SIG-M5 treated with dmso at 0.1 percent for 504 hours (cell line): ENCODE measurements at regions not wholly inside any gene's neighbourhood (a gene's known extent, or its start where the extent isn't known, plus 50 kb on each side); places are given as distances from the start of the nearest gene placed in this dataset.
"Not testable (repeated sequence)": the region's sequence is repeated elsewhere in the genome, so short reads cannot be mapped to it uniquely, and the experiment has no call there.

Experiments used
- DNase-seq: peaks from one replicate; lab custom pipeline; 2025; ENCODE audit not compliant: unreplicated experiment; lab: John Stamatoyannopoulos, UW

DNA sequence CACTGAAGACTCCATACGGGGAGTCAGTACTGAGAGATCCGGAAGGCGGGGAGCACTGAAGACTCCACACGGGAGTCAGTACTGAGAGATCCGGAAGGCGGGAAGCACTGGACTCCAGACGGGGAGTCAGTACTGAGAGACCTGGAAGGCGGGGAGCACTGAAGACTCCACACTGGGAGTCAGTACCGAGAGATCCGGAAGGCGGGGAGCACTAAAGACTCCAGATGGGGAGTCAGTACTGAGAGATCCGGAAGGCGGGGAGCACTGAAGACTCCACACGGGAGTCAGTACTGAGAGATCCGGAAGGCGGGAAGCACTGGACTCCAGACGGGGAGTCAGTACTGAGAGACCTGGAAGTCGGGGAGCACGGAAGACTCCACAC lies 77.2 kb downstream of the DLL1 start:
- not testable (repeated sequence) for DNase-seq

DNA sequence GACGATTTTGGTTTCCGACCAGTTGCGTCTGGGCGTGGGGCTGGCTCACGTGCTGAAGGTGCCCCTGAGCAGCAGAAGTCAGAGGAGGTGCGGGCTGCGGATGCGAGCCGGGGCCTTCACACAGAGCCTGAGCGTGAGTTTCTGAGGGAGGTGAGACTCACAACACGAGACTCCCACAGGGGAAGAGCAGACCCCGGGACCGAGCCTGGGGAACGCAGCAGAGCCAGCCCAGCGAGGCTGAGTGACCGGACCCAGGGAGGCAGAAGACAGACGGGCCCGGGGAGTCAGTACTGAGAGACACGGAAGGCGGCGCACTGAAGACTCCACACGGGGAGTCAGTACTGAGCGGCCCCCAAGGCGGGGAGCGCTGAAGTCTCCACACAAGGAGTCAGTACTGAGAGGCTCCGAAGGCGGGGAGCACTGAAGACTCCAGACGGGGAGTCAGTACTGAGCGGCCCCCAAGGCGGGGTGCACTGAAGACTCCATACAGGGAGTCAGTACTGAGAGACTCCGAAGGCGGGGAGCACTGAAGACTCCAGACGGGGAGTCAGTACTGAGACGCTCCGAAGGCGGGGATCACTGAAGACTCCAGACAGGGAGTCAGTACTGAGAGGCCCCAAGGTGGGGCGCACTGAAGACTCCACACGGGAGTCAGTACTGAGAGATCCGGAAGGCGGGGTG lies 77.8 kb downstream of the DLL1 start:
- no peak for DNase-seq

DNA sequence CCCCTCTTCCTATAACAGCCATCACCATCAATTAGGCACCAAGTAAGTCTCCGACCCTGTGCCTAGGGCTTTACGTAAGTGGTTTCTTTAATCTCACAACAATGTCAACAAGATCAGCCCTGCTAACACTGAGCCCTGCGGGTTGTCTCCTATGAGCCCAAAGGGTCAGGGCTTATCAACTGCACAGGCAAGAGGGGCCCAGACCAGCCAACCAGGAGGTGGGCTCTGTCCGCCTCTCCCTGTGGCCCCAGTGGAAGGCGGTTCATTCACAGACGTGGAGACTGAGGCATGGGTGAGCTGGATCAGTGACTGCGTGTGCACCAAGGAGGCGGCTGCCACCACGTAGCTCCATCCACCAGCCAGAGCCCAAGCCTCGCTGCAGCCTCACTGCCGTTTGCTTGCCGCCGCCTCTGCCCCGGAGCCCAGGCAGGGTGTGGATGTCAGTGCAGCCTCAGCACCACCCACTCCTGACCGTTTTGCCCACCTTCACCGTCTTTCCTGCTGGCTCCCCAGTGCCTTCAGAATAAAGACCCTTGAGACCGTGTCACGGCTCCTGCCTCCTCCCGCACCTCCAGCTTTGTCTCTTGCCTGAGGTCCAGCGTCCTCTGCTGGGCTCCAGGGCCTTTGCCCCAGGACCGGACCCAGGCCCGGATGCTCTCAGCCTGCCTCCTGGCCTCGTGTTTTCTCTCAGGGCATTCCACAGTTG lies 78.7 kb downstream of the DLL1 start:
- DNase-seq = no peak

DNA sequence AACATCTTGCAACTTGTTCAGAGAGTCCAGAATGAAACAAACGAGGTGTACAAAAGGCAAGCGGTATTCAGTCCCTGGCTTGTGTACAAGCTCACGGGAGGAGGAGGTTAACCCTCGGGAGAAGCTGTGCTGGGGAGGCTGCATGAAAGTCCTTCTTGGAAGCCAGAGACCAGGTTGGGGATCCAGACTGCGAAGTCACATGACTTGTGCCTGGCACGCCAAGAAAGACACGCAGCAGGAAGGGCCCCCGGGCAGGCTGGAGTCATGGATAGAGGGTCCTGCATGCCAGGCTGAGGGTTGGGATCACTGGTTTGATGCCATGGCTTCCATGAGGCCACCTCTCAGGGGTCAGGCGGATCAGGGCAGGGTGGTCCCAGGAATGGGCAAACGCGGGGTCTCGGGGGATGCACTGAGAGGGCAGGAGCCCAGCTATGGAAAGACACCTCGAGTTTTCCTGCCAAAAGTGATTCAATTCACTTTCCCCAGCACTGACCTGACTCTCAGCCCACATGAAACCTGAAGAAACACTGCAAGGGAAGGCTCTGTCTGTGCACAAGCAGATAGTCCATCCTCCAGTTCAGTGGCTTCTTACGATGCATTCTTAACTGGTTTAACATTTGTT lies 79.4 kb downstream of the DLL1 start:
- DNase-seq = no peak

DNA sequence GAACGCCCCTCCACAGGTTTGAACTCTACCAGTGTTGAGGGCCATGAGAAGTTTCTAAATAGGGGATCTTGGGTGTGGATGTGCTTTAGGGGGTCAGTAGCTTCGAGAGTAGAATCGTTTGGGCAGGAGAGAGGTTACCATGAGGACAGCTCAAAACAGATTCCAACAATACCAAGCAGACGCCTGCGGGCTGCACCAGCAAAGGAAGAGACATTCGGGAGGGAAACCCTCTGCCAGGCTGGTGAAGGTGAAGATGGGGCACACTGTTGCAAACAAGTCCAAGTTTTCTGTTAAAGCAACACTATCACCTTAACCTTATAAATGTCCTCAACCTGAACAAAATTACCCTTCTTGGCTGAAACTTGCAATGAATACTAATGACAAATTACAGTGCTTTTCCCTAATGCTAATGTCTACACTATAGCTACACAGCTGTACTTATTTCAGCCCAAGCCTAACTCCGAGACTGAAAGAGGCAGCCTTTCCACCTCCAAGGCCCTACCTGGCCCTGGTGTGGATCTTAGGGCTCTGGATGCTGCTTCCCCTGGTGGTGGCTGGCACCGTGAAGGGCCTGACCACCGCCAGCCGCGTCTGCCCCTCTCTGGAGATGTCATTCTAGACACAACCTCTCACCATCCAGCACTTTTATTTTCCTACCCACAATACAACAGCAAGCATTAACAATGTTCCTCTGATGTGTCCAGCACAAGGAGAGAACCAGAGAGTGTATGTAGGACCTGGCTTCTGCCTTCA lies 80.1 kb downstream of the DLL1 start:
- no peak for DNase-seq

DNA sequence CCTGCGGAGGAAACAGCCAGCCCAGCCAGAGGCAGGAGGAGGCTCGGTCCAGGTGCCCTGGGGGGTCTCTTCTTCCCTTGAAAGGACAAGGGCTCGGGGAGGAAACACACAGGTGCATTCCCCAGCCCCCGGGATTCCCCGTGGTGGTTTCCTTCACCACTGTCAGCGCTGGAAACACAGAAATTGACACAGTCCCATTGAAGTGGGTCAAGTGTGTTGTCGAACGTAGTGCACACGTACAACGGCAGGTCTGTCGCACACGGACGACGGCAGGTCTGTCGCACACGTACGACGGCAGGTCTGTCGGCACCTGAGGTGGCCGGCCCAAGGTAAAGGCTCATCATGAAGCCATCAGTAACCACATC lies 80.9 kb downstream of the DLL1 start:
- no peak for DNase-seq

DNA sequence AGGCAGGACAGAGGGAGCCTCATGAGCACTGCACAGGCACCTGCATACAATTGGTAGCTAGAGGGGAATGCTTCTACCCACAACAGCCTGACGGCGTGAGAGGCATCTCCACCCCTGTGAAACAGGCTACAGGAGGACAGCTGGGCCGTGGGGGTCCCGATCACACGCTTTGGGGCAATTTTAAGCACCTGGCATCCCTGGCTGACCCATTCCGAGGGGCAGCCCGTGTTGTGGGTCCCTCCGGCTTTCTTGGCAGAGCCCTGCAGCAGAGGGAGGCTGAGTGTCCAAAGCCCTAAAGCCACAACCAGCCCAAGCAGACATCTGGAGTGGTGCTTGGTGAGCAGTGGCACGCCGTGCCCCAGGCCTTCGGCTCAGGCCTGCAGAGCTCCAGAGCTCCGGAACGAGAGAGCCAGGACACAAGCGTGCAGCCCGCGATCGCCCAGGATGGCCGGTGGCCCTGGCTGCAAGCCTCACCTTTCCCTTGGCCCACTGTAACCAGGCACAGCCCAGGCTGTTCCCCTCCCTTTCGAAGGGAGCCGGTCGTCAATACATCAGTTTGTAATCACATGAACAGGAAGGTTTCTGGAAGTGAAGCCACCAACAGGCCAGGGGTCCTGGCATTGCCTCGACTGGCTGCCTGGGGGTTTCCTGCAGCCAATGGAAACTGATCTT lies 81.4 kb downstream of the DLL1 start:
- no peak for DNase-seq

DNA sequence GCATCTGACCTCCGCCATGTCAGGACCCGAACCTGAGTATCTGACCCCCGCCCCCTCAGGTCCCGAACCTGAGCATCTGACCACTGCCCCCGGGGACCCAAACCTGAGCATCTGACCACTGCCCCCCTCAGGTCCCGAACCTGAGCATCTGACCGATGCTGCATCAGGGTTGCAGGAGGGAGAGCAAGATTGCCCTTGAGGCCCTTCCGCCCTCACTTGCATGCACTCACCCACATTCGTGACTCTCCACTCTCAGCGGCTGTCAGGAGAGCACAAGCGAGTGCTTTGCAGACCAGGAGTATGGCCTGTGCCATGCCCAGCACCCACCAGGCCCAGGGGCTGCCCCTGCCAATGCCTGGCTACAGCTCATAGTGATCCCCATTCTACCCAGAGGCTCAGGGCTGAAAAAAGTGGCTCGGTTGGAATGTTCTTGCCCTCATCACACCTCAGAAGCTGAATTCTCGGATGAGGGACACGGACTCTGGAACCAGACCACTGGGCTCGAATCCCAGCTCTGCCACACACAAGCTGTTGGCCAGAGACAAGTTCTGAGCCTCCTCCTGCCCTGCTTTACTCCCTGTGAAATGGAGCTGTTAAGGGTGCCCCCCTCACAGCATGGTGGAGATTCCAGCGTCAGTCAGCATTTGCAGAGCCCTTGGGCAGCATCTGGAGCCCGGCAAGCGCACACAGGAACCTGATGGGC lies 82.1 kb downstream of the DLL1 start:
- no peak for DNase-seq

DNA sequence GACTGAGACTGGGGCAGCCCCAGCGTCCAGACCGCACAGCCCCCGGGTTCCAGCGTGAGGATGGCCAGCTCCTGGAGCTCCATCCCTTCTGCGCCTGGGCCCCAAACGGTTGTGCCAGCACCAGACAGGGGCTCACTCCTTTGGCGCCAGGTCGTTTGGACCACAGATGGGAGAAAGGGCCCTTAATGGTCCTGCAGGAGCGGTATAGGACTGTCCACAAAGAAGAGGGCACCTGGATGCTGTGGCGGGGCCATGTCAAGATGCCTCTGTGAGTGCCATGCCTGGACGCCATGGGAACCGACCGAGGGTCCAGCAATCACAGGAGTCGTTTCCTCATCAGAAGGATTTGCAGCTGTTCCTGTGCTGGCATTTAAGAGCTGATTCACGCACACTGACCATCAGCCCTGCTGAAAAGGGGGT lies 82.7 kb downstream of the DLL1 start:
- no peak for DNase-seq

DNA sequence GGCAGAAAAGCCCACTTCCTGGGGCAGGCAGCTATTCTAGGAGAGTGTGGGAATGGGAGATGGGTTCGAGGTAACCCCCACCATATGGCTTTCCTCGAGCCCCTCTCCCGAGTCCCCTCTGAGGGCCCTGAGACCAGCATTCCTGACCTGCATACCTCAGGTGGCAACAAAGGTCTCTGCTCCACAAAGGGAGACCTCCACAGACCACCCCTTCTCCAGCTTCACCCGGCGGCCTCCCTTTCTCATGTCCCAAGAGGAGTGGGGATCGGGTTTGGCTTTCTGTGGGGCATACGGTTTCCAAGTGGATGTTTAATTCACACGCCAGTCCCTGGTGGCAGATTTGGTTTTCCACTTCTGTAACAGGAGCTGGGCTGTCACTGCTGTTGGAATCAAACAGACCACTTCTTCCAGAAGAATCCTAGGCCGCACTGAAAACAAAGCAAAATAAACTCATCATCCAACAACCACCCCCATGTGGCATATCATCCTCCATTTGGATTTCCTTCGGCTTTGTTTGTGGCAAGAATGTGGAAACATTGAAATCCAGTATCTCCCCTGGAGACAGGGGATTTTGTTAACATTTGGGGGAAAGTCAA lies 83.2 kb downstream of the DLL1 start:
- DNase-seq = no peak

DNA sequence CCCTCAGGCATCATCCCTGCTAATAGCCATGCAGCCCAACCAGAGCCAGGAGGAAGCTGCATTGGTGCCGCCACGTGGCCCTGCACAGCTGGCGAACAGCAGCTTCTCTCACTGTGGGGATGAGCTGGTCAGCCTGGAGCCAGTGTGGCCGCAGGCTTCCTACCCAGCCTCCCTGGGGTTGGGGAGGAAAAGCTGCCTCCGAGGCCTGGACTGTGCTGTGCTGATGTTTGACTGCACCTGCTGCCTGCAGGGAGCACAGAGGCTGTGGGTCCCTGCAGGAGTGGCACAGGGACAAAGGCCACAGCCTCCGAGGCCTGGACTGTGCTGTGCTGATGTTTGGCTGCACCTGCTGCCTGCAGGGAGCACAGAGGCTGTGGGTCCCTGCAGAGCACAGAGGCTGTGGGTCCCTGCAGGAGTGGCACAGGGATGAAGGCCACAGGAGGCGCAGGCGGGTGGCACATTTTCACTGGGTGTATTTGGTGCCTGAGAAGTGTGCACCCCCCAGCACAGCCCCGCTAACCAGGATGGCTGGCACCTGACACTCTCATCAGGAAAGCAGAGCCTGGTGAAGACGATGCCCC lies 83.9 kb downstream of the DLL1 start:
- DNase-seq = no peak

DNA sequence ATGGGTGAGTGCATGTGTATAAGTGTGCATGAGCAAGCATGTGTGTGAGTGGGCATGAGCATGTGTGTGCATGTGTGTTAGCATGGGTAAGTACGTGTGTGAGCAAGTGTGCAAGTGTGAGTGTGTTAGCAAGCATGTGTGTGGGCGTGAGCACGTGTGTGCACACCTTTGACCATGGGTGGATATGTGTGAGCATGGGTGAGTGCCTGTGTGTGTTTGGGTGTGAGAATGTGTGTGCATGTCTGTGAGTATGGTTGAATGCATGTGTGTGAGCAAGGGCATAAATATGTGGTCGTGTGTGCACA lies 84.6 kb downstream of the DLL1 start:
- DNase-seq = no peak

DNA sequence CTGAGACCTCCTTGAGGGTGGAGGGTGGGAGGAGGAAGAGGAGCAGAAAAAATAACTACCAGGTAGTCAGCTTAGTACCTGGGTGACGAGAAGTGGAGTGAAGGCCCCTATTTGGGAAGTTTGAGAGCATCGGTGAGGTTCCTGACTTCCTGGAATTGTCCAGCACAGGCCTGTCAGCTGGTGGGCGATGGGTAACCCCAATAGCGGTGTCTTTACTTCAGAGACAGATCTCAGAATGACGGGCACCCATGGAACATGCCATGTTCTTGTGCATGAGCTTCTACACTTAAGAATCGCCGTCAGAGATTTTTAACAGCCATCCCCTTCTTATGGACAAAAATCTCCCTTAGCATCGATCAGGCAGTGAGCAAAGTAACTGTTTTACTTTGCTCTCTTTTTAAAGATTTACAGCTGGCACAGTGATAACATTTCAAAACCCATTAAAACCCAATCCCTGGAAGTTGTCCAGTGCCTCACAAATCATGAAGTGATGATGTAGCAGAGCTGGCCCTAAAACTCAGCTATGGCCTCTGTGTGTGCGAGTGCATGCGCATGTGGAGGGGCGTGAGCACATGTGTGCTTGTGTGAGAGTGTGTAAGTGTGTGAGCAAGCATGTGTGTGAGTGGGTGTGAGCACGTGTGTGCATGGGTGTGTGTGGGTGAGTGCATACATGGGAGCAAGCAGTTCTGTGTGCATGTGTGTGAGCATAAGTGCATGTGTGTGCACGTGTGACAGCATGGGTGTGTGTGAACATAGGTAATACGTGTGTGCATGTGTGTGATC lies 85.2 kb downstream of the DLL1 start:
- no peak for DNase-seq

DNA sequence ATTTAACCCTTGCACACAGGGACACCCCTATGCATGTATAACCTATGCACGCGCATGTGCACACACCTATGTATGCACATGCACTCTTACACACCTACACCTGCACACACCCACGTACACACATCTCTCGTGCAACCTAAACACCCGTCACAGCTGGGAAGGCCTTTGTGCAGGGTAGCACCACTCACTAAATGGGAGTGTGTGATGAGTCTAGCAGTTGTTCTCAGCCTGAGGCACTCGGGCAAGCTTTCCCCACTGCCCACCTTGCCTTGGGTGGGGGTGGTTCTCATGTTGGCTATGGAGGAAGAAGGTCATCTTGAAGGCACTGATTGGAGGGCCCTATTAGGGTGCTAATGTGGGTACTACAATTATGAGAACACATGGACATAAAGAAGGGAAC lies 85.8 kb downstream of the DLL1 start:
- DNase-seq = no peak

DNA sequence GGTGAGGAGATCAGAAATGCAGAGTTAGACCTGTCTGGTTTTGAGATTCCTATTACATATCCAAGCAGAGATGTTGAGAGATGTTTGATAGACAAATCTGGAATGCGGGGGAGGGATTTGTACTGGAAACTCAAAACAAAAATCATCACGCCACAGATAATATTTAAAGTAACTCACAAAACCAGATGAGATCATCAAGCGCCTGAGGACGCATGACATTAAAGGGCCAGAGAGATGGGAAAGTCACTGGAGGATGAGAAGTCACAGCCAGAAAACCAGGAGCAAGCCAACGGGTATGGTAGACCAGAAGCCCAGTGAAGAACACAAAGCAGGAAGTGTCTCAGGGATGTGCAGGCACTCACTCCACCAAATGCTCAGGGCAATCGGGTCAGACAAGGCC lies 87.7 kb downstream of the DLL1 start:
- DNase-seq = no peak

DNA sequence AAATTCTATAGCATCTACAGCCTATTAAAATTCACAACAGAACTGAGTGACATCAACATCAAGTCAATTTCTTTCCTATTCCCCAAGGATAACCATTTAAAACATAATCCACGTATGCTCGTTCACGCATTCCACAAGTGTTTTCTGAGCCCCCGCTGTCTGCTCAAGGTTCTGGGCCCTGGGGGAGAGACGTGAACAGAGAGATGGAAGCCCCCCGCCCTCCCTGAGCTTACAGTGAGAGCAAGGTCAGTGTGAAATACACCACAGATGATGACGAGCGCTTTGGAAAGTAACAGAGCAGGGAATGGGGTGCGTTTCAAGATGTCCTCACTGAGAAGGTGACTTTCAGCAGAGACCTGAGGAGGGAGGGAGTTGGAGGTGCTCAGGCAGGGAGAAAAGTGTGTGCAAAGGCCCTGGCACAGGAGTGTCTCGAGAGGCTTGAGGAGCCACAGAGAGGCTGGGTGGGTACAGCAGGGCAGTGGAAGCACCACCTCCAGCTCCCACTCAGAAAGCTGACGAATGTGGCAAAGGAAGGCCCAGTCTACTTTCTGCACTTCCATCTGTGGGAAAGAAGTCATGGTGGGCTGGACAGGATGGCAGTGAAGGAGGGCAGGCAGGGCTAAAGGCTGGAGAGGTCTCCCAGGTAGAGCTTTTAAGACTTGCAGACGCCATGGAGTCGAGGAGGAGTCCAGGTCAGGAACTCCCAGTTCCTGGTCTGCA lies 88.3 kb downstream of the DLL1 start:
- DNase-seq = no peak

DNA sequence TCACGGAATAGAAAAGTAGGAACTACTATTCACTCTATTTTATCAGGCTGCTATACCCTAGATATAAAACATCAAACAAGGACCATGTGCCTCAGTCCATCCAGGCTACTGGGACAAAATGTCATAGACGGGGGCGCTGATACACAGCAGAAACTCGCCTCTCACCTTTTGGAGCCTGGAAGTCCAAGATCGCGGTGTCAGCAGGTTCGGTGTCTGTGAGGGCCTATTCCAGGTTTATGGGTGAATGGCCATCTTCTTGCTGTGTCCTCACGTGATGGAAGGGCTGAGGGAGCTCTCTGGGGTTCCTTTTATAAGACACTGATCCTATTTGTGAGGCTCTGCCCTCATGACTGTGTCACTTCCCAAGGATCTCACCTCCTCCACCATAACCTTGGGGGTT lies 89.5 kb downstream of the DLL1 start:
- DNase-seq = no peak

DNA sequence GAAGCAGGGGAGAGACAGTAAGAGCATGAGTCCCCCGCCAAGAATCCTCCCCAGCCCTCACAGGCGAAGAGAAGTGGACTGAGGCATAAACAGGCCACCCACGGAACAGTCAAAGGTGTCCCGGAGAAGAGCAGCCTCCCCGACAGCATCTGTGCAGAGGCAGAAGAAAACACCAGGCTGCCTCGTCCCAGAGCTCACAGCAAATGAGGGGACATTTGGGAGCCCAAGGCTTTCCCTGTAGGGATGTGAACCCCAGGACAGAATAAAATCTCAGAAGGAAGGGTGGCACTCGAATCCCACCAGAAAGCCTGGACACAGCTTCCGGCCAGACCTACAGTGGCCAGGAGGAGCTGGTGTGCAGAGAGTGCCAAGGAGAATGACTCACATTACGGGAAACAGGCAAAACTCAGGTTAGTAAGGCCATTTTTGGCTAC lies 90.4 kb downstream of the DLL1 start:
- DNase-seq = no peak

DNA sequence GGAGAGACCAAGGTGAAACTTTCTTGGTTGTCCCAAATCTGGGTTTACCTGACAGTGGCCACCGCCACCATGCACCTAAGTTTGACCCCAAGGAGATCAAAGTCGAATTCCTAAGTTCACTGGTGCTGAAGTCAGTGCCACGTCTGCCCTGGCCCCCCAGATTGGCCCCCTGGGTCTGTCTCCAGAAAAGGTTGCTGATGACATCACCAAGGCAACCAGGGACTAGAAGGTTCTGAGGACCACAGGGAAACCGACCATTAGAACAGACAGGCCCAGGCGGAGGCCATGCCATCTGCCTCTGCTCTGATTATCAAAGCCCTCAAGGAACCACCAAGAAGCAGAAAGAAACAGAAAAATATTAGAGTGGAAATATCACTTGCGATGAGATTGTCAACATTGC lies 91.2 kb downstream of the DLL1 start:
- no peak for DNase-seq
